ENCODE measurements at regions not wholly inside any gene's neighbourhood (a gene's known extent, or its start where the extent isn't known, plus 50 kb on each side); places are given as distances from the start of the nearest gene placed in this dataset.

DNA sequence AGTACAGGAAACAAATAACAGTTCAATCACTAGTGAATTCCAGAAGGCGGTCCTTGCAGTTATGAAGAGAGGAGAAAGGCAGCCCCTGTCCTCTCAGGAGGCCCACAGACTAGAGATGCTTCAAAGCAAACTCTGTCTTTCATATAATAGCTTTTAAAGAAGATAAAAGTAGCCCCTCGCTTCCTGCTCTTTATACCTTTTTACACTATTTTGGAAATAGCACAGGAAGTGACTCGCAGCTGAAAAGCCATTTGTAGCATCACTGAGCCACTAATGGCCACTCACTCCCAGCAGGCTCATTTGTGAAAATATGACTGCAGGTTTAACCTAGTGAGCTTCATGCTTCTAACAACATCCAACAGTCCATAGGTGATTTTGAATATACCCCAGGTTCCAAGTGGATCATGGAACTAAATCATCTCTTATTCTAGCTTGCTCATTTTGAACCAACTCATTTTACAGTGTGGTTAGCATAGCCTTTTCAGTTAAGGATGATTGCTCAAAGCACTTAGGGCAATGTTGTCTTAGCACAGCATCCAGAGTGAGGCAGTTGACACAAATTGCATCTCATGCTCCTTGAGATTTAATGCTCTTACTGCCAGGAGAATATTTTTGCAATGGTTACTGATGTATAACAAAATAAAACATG is 136.0 kb upstream of the NRSN1 start (continued):
- TF ChIP-seq, protein P1, sequence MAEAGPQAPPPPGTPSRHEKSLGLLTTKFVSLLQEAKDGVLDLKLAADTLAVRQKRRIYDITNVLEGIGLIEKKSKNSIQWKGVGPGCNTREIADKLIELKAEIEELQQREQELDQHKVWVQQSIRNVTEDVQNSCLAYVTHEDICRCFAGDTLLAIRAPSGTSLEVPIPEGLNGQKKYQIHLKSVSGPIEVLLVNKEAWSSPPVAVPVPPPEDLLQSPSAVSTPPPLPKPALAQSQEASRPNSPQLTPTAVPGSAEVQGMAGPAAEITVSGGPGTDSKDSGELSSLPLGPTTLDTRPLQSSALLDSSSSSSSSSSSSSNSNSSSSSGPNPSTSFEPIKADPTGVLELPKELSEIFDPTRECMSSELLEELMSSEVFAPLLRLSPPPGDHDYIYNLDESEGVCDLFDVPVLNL (CRISPR knock-in tag; IDR thresholded peaks at IDR 0.05; ENCODE audit: borderline replicate concordance, low read depth) = no peak

DNA sequence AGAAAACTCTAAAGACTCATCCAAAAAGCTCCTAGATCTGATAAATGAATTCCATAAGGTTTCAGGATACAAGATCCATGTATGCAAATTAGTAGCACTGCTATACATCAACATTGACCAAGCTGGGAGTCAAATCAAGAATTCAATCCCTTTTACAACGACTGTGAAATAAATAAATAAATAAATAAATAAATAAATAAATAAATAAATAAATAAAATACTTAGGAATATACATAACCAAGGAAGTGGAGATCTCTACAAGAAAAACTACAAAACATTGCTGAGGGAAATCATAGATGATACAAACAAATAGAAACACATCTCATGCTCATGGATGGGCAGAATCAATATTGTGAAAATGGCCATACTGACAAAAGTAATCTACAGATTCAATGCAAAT is 132.0 kb upstream of the NRSN1 start:
- no peaks in the 10 kb centered on the region for H3K4me1 Mint-ChIP-seq
- peaks cover 7% of the 10 kb centered on the region for H3K36me3 Mint-ChIP-seq
- H3K9me3 Mint-ChIP-seq = peaks cover 29% of the 10 kb centered on the region
- no peaks in the 10 kb centered on the region for H3K27me3 Mint-ChIP-seq (ENCODE audit: low read depth)
- no peak overlapping the region for H3K4me3 Mint-ChIP-seq
- no peak for DNase-seq (ENCODE audit: low spot score)
- POLR2A ChIA-PET = no interaction called here
- TF ChIP-seq, protein P2, sequence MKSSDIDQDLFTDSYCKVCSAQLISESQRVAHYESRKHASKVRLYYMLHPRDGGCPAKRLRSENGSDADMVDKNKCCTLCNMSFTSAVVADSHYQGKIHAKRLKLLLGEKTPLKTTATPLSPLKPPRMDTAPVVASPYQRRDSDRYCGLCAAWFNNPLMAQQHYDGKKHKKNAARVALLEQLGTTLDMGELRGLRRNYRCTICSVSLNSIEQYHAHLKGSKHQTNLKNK (CRISPR knock-in tag; IDR thresholded peaks at IDR 0.05) = no peak
- no peak for TF ChIP-seq SMAD3 (CRISPR knock-in tag; IDR thresholded peaks at IDR 0.05; ENCODE audit: borderline replicate concordance)
- no peak for TF ChIP-seq SOX15 (CRISPR knock-in tag; IDR thresholded peaks at IDR 0.05)
- TF ChIP-seq, protein P3, sequence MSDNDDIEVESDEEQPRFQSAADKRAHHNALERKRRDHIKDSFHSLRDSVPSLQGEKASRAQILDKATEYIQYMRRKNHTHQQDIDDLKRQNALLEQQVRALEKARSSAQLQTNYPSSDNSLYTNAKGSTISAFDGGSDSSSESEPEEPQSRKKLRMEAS (CRISPR knock-in tag; IDR thresholded peaks at IDR 0.05) = no peak
- TF ChIP-seq ZNF416 (CRISPR knock-in tag; IDR thresholded peaks at IDR 0.05) = no peak
- no peak for TF ChIP-seq FOXK1 (CRISPR knock-in tag; IDR thresholded peaks at IDR 0.05)
- TF ChIP-seq, protein P4, sequence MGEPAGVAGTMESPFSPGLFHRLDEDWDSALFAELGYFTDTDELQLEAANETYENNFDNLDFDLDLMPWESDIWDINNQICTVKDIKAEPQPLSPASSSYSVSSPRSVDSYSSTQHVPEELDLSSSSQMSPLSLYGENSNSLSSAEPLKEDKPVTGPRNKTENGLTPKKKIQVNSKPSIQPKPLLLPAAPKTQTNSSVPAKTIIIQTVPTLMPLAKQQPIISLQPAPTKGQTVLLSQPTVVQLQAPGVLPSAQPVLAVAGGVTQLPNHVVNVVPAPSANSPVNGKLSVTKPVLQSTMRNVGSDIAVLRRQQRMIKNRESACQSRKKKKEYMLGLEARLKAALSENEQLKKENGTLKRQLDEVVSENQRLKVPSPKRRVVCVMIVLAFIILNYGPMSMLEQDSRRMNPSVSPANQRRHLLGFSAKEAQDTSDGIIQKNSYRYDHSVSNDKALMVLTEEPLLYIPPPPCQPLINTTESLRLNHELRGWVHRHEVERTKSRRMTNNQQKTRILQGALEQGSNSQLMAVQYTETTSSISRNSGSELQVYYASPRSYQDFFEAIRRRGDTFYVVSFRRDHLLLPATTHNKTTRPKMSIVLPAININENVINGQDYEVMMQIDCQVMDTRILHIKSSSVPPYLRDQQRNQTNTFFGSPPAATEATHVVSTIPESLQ (CRISPR knock-in tag; IDR thresholded peaks at IDR 0.05) = no peak
- no peak for TF ChIP-seq ETV6 (CRISPR knock-in tag; IDR thresholded peaks at IDR 0.05)
- TF ChIP-seq, protein P5, sequence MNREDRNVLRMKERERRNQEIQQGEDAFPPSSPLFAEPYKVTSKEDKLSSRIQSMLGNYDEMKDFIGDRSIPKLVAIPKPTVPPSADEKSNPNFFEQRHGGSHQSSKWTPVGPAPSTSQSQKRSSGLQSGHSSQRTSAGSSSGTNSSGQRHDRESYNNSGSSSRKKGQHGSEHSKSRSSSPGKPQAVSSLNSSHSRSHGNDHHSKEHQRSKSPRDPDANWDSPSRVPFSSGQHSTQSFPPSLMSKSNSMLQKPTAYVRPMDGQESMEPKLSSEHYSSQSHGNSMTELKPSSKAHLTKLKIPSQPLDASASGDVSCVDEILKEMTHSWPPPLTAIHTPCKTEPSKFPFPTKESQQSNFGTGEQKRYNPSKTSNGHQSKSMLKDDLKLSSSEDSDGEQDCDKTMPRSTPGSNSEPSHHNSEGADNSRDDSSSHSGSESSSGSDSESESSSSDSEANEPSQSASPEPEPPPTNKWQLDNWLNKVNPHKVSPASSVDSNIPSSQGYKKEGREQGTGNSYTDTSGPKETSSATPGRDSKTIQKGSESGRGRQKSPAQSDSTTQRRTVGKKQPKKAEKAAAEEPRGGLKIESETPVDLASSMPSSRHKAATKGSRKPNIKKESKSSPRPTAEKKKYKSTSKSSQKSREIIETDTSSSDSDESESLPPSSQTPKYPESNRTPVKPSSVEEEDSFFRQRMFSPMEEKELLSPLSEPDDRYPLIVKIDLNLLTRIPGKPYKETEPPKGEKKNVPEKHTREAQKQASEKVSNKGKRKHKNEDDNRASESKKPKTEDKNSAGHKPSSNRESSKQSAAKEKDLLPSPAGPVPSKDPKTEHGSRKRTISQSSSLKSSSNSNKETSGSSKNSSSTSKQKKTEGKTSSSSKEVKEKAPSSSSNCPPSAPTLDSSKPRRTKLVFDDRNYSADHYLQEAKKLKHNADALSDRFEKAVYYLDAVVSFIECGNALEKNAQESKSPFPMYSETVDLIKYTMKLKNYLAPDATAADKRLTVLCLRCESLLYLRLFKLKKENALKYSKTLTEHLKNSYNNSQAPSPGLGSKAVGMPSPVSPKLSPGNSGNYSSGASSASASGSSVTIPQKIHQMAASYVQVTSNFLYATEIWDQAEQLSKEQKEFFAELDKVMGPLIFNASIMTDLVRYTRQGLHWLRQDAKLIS (CRISPR knock-in tag; IDR thresholded peaks at IDR 0.05; ENCODE audit: borderline replicate concordance) = no peak
- no peak for TF ChIP-seq FOXJ3 (CRISPR knock-in tag; IDR thresholded peaks at IDR 0.05; ENCODE audit: borderline replicate concordance)
- TF ChIP-seq, protein P6, sequence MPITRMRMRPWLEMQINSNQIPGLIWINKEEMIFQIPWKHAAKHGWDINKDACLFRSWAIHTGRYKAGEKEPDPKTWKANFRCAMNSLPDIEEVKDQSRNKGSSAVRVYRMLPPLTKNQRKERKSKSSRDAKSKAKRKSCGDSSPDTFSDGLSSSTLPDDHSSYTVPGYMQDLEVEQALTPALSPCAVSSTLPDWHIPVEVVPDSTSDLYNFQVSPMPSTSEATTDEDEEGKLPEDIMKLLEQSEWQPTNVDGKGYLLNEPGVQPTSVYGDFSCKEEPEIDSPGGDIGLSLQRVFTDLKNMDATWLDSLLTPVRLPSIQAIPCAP (CRISPR knock-in tag; IDR thresholded peaks at IDR 0.05) = no peak
- TF ChIP-seq ZBTB21 (CRISPR knock-in tag; IDR thresholded peaks at IDR 0.05; ENCODE audit: borderline replicate concordance) = no peak
- TF ChIP-seq, protein P7, sequence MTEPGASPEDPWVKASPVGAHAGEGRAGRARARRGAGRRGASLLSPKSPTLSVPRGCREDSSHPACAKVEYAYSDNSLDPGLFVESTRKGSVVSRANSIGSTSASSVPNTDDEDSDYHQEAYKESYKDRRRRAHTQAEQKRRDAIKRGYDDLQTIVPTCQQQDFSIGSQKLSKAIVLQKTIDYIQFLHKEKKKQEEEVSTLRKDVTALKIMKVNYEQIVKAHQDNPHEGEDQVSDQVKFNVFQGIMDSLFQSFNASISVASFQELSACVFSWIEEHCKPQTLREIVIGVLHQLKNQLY (CRISPR knock-in tag; IDR thresholded peaks at IDR 0.05) = no peak
- CTCF ChIA-PET = no interaction called here
- H3K27ac Mint-ChIP-seq = no peak overlapping the region
- ATAC-seq = no peak
